ENCODE measurements at regions not wholly inside any gene's neighbourhood (a gene's known extent, or its start where the extent isn't known, plus 50 kb on each side); places are given as distances from the start of the nearest gene placed in this dataset.

- H3K4me3 ChIP-seq (ENCODE audit: insufficient read depth, low read length): no peak overlapping the region
- H2AFZ ChIP-seq (ENCODE audit: low read length): no peak overlapping the region
- TF ChIP-seq, protein P1, sequence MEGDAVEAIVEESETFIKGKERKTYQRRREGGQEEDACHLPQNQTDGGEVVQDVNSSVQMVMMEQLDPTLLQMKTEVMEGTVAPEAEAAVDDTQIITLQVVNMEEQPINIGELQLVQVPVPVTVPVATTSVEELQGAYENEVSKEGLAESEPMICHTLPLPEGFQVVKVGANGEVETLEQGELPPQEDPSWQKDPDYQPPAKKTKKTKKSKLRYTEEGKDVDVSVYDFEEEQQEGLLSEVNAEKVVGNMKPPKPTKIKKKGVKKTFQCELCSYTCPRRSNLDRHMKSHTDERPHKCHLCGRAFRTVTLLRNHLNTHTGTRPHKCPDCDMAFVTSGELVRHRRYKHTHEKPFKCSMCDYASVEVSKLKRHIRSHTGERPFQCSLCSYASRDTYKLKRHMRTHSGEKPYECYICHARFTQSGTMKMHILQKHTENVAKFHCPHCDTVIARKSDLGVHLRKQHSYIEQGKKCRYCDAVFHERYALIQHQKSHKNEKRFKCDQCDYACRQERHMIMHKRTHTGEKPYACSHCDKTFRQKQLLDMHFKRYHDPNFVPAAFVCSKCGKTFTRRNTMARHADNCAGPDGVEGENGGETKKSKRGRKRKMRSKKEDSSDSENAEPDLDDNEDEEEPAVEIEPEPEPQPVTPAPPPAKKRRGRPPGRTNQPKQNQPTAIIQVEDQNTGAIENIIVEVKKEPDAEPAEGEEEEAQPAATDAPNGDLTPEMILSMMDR (IDR thresholded peaks at IDR 0.05; ENCODE audit: extremely low read depth, low read depth, low read length): no peak
- no peaks in the 10 kb centered on the region for H3K36me3 ChIP-seq (ENCODE audit: insufficient read depth, low read length)
- DNase-seq (ENCODE audit: insufficient read length, low spot score, missing footprints): no peak
- H3K27ac ChIP-seq (ENCODE audit: low read depth, low read length): no peak overlapping the region
- no peaks in the 10 kb centered on the region for H4K20me1 ChIP-seq (ENCODE audit: insufficient read depth, low read length)
- H3K4me2 ChIP-seq (ENCODE audit: insufficient read depth, low read length): no peak overlapping the region
- no peaks in the 10 kb centered on the region for H3K4me1 ChIP-seq (ENCODE audit: insufficient read depth, low read length)
- no peaks in the 10 kb centered on the region for H3K27me3 ChIP-seq (ENCODE audit: insufficient read depth, low read length)
- H3K9me3 ChIP-seq (ENCODE audit: low read depth, low read length): no peaks in the 10 kb centered on the region
- H3K79me2 ChIP-seq (ENCODE audit: insufficient read depth, low read length): no peaks in the 10 kb centered on the region
These were observed 180.7 kb upstream of the IL15 start for GRCh38 chr4:141455651-141456050.

GRCh38 chr4:141457653-141458052, 178.7 kb upstream of the IL15 start:
- H3K4me3 ChIP-seq (ENCODE audit: insufficient read depth, low read length): no peak overlapping the region
- H3K27me3 ChIP-seq (ENCODE audit: insufficient read depth, low read length): no peaks in the 10 kb centered on the region
- no peaks in the 10 kb centered on the region for H3K79me2 ChIP-seq (ENCODE audit: insufficient read depth, low read length)
- no peak overlapping the region for H3K27ac ChIP-seq (ENCODE audit: low read depth, low read length)
- H3K4me1 ChIP-seq (ENCODE audit: insufficient read depth, low read length): no peaks in the 10 kb centered on the region
- no peak overlapping the region for H3K4me2 ChIP-seq (ENCODE audit: insufficient read depth, low read length)
- no peak overlapping the region for H2AFZ ChIP-seq (ENCODE audit: low read length)
- DNase-seq (ENCODE audit: insufficient read length, low spot score, missing footprints): no peak
- TF ChIP-seq, protein P1 (IDR thresholded peaks at IDR 0.05; ENCODE audit: extremely low read depth, low read depth, low read length): no peak
- no peaks in the 10 kb centered on the region for H4K20me1 ChIP-seq (ENCODE audit: insufficient read depth, low read length)
- no peaks in the 10 kb centered on the region for H3K9me3 ChIP-seq (ENCODE audit: low read depth, low read length)
- H3K36me3 ChIP-seq (ENCODE audit: insufficient read depth, low read length): no peaks in the 10 kb centered on the region

GRCh38 chr4:141458501-141458900, 177.9 kb upstream of the IL15 start:
- Histone ChIP-seq H2AFZ (ENCODE audit: low read length) (peak overlapping the region; percentile 49), H3K27ac (ENCODE audit: low read depth, low read length) (no peak overlapping the region), H3K4me3 (ENCODE audit: insufficient read depth, low read length) (no peak overlapping the region), H3K4me2 (ENCODE audit: insufficient read depth, low read length) (no peak overlapping the region), H3K4me1 (ENCODE audit: insufficient read depth, low read length) (no peaks in the 10 kb centered on the region), H3K79me2 (ENCODE audit: insufficient read depth, low read length) (no peaks in the 10 kb centered on the region), H3K36me3 (ENCODE audit: insufficient read depth, low read length) (no peaks in the 10 kb centered on the region), H4K20me1 (ENCODE audit: insufficient read depth, low read length) (no peaks in the 10 kb centered on the region), H3K27me3 (ENCODE audit: insufficient read depth, low read length) (no peaks in the 10 kb centered on the region), H3K9me3 (ENCODE audit: low read depth, low read length) (no peaks in the 10 kb centered on the region)
- no peak for DNase-seq (ENCODE audit: insufficient read length, low spot score, missing footprints)
- TF ChIP-seq, protein P1 (IDR thresholded peaks at IDR 0.05; ENCODE audit: extremely low read depth, low read depth, low read length): no peak

DNA sequence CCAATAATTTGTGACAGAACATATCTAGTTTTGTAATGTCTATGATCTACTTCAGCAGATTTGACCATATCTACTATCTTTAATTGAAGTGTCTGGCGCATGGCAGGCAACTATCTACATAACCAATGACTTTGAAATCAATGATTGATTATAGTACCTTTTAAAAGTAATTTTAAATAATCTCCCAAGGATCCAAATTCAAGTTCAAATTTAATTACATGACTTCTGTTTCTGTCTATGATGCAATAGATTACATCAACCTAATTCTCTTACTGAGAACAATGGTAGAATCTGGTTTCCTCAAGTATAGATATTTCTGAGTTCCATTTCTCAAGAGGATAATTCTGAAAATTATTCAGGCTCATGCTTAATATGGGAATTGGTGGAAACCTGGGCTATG, 177.4 kb upstream of the IL15 start:
- Histone ChIP-seq H3K4me2 (ENCODE audit: insufficient read depth, low read length) (no peak overlapping the region), H3K79me2 (ENCODE audit: insufficient read depth, low read length) (no peaks in the 10 kb centered on the region), H3K27me3 (ENCODE audit: insufficient read depth, low read length) (no peaks in the 10 kb centered on the region), H3K9me3 (ENCODE audit: low read depth, low read length) (no peaks in the 10 kb centered on the region), H3K36me3 (ENCODE audit: insufficient read depth, low read length) (no peaks in the 10 kb centered on the region), H3K4me3 (ENCODE audit: insufficient read depth, low read length) (no peak overlapping the region), H3K4me1 (ENCODE audit: insufficient read depth, low read length) (no peaks in the 10 kb centered on the region), H3K27ac (ENCODE audit: low read depth, low read length) (no peak overlapping the region), H4K20me1 (ENCODE audit: insufficient read depth, low read length) (no peaks in the 10 kb centered on the region), H2AFZ (ENCODE audit: low read length) (no peak overlapping the region)
- TF ChIP-seq, protein P1 (IDR thresholded peaks at IDR 0.05; ENCODE audit: extremely low read depth, low read depth, low read length): no peak
- DNase-seq (ENCODE audit: insufficient read length, low spot score, missing footprints): no peak
